ENCODE measurements at regions not wholly inside any gene's neighbourhood (a gene's known extent, or its start where the extent isn't known, plus 50 kb on each side); places are given as distances from the start of the nearest gene placed in this dataset.

DNA sequence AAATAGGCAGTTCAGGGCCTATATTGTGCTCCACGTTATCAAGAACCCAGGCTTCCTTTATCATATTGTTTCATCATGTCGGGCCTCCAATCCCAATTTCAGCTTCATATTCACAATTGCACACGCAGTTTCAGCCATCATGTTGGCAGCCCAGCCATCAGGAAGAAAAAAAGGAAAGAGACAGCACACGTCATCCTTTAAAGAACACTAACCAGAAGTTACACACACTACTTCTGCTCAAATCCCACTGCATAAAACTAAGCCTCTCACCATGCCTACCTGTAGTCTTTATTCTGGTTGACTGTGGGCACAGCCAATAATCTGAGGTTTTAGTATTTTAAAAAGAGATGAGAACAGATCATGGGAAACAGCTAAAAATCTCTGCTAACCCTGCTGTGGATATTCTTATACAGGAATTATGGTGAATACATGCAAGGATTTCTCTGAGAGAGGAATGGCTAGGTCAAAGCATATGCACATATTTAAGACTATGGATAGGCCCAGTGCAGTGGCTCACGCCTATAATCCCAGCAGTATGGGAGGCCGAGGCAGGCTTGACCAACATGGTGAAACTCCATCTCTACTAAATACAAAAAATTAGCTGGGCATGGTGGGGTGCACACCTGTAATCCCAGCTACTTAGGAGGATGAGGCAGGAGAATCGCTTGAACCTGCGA, 534.4 kb downstream of the ETV1 start:
- DNase-seq (ENCODE audit: low read depth, low spot score) (no peak), FAIRE-seq (no peak)
- H3K4me1 ChIP-seq (ENCODE audit: control insufficient read depth, extremely low read depth, insufficient read depth, low read length): no peaks in the 10 kb centered on the region
- H3K4me3 ChIP-seq (replicated peaks in 1 of 3; ENCODE audit: insufficient read depth in 1 of 3, low read depth in 1 of 3, low read length in 3 of 3): no peak overlapping the region
- H3K27me3 ChIP-seq (ENCODE audit: control insufficient read depth in 2 of 2, insufficient read depth in 2 of 2, low read length in 2 of 2): no peaks in the 10 kb centered on the region
- no peak overlapping the region for H3K9ac ChIP-seq (replicated peaks; ENCODE audit: extremely low read depth, insufficient read depth, low read length)
- no peak for TF ChIP-seq POLR2AphosphoS5 (IDR thresholded peaks at IDR 0.05; ENCODE audit: insufficient read depth, low read depth, low read length)
- TF ChIP-seq GATA2 (IDR thresholded peaks at IDR 0.05; ENCODE audit: insufficient read depth, insufficient read length, low read depth, low read length): no peak
- TF ChIP-seq POLR2A (IDR thresholded peaks at IDR 0.05; ENCODE audit: low read depth, low read length): no peak
- TF ChIP-seq FOS (IDR thresholded peaks at IDR 0.05; ENCODE audit: borderline replicate concordance, insufficient read depth, low read length): no peak
- TF ChIP-seq JUN (IDR thresholded peaks at IDR 0.05; ENCODE audit: borderline replicate concordance, insufficient read depth, insufficient read length, low read depth): no peak
- TF ChIP-seq, protein P1, sequence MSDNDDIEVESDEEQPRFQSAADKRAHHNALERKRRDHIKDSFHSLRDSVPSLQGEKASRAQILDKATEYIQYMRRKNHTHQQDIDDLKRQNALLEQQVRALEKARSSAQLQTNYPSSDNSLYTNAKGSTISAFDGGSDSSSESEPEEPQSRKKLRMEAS (IDR thresholded peaks at IDR 0.05; ENCODE audit: insufficient read depth, insufficient read length): no peak
- TF ChIP-seq, protein P2, sequence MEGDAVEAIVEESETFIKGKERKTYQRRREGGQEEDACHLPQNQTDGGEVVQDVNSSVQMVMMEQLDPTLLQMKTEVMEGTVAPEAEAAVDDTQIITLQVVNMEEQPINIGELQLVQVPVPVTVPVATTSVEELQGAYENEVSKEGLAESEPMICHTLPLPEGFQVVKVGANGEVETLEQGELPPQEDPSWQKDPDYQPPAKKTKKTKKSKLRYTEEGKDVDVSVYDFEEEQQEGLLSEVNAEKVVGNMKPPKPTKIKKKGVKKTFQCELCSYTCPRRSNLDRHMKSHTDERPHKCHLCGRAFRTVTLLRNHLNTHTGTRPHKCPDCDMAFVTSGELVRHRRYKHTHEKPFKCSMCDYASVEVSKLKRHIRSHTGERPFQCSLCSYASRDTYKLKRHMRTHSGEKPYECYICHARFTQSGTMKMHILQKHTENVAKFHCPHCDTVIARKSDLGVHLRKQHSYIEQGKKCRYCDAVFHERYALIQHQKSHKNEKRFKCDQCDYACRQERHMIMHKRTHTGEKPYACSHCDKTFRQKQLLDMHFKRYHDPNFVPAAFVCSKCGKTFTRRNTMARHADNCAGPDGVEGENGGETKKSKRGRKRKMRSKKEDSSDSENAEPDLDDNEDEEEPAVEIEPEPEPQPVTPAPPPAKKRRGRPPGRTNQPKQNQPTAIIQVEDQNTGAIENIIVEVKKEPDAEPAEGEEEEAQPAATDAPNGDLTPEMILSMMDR (IDR thresholded peaks at IDR 0.05; ENCODE audit: extremely low read depth in 1 of 2, insufficient read depth in 1 of 2, low read depth in 1 of 2, low read length in 2 of 2): no peak
- TF ChIP-seq EZH2 (IDR thresholded peaks at IDR 0.05; ENCODE audit: borderline replicate concordance, low read depth, low read length, severe bottlenecking): no peak
- no peak for TF ChIP-seq MYC (IDR thresholded peaks at IDR 0.05; ENCODE audit: low read depth, low read length)
- no peaks in the 10 kb centered on the region for H3K36me3 ChIP-seq (ENCODE audit: control insufficient read depth in 2 of 2, extremely low read depth in 1 of 2, insufficient read depth in 2 of 2, low read length in 2 of 2)
- H3K27ac ChIP-seq (ENCODE audit: insufficient read depth, low read depth, low read length): no peak overlapping the region
- POLR2A ChIA-PET: no interaction called here
- intact Hi-C loops (cut with micrococcal nuclease): no loop called here
- CTCF ChIA-PET: no interaction called here
- H3K9me3 ChIP-seq (replicated peaks; ENCODE audit: control insufficient read depth, insufficient read depth, low read length): no peaks in the 10 kb centered on the region
- H3K79me2 ChIP-seq (ENCODE audit: control insufficient read depth, insufficient read depth, low read length): no peaks in the 10 kb centered on the region
- no peaks in the 10 kb centered on the region for H3K9me1 ChIP-seq (replicated peaks; ENCODE audit: control insufficient read depth, extremely low read depth, insufficient read depth, low read length)
- dilution Hi-C loops (cut with MboI; ENCODE audit: extremely low pct_ligation_motif_present, low sequenced_read_pairs): no loop called here
- H4K20me1 ChIP-seq (replicated peaks; ENCODE audit: control insufficient read depth, extremely low read depth, insufficient read depth, low read length): no peaks in the 10 kb centered on the region
- no TSS peak for BruUV-seq (replicated peaks)
- no peak overlapping the region for H2AFZ ChIP-seq (ENCODE audit: low read depth, low read length)
- no peak overlapping the region for H3K4me2 ChIP-seq (ENCODE audit: insufficient read depth, low read length)

Data from endothelial cell of umbilical vein (primary cell).